B cell (primary cell): ENCODE measurements at regions not wholly inside any gene's neighbourhood (a gene's known extent, or its start where the extent isn't known, plus 50 kb on each side); places are given as distances from the start of the nearest gene placed in this dataset.
"Not testable (repeated sequence)": the region's sequence is repeated elsewhere in the genome, so short reads cannot be mapped to it uniquely, and the experiment has no call there.

Source experiments
- ATAC-seq: fragments of 200-7000 bp; cut with Tn5 transposase; one replicate; pipeline ENCODE4 v1.10.0; 2021; ENCODE audit warnings: low read depth, mild to moderate bottlenecking, moderate number of reproducible peaks, moderate library complexity
- CTCF ChIA-PET: fragments of 350-600 bp; sonication (Branson Sonifier 250); formaldehyde crosslinking; loops from one replicate; lab custom pipeline; 2021; ENCODE audit warnings: antibody characterized with exemption, inconsistent platforms; lab: Charles Lee
- POLR2A ChIA-PET: fragments of 350-600 bp; sonication (Branson Sonifier 250); formaldehyde crosslinking; loops from one replicate; lab custom pipeline; 2021; ENCODE audit warnings: antibody characterized with exemption; lab: Charles Lee
- DNase-seq: peaks from one replicate; pipeline ENCODE4 v3.0.0; 2013
- H2AFZ ChIP-seq: 2 replicates; pipeline ENCODE4 v1.6.1; 2012; ENCODE audit warnings: mild to moderate bottlenecking, low read depth, low read length; ENCODE audit not compliant: insufficient read depth, poor library complexity, severe bottlenecking
- H3K27ac ChIP-seq, 2 donors: 1 replicate in 1 of 2; 2 replicates in 1 of 2; pipeline ENCODE4 v1.5.1; 2012 to 2013; ENCODE audit warnings: low read length in 2 of 2, mild to moderate bottlenecking in 2 of 2, moderate library complexity in 1 of 2
- H3K27me3 ChIP-seq, 4 experiments: fragments of 200-600 bp in 1 of 4; sonication (generic) in 1 of 4; replicated peaks in 1 of 4; 1 replicate in 2 of 4; 2 replicates in 2 of 4; pipeline versions ENCODE4 v1.6.1 to v1.7.0; 2013 to 2016; ENCODE audit warnings: low read length in 3 of 4, mild to moderate bottlenecking in 2 of 4, mixed read lengths in 1 of 4, moderate library complexity in 1 of 4; ENCODE audit not compliant: insufficient read depth in 4 of 4, control insufficient read depth in 3 of 4; ENCODE audit errors: control extremely low read depth in 1 of 4
- H3K36me3 ChIP-seq, 2 experiments: replicated peaks in 1 of 2; 1 replicate in 1 of 2; 2 replicates in 1 of 2; pipeline versions ENCODE4 v1.6.1 to v1.7.1; 2013; ENCODE audit warnings: low read length in 1 of 2; ENCODE audit not compliant: insufficient read depth in 2 of 2, control insufficient read depth in 1 of 2; ENCODE audit errors: control extremely low read depth in 1 of 2, extremely low read depth in 1 of 2
- H3K4me1 ChIP-seq, 2 donors: fragments of 200-600 bp in 1 of 2; sonication (generic) in 1 of 2; 1 replicate in 1 of 2; 2 replicates in 1 of 2; pipeline versions ENCODE4 v1.5.1 to v1.6.1; 2013 to 2017; ENCODE audit warnings: low read length in 2 of 2; ENCODE audit not compliant: control insufficient read depth in 2 of 2, insufficient read depth in 2 of 2
- H3K4me2 ChIP-seq: replicated peaks from 2 replicates; pipeline ENCODE3; 2012; ENCODE audit warnings: mild to moderate bottlenecking, low read depth, low read length; ENCODE audit not compliant: poor library complexity, severe bottlenecking
- H3K4me3 ChIP-seq, 5 experiments: fragments of 200-600 bp in 1 of 5; sonication (generic) in 1 of 5; 1 replicate in 3 of 5; 2 replicates in 2 of 5; pipeline versions ENCODE4 v1.5.1 to v1.7.0; 2011 to 2016; ENCODE audit warnings: low read length in 4 of 5, mild to moderate bottlenecking in 4 of 5, low read depth in 2 of 5, control low read depth in 1 of 5, moderate library complexity in 1 of 5; ENCODE audit not compliant: insufficient read depth in 1 of 5; ENCODE audit errors: control extremely low read depth in 1 of 5, extremely low read depth in 1 of 5
- H3K79me2 ChIP-seq: fragments of 200-600 bp; sonication (generic); one replicate; pipeline ENCODE4 v1.6.0; 2016; ENCODE audit warnings: low read length; ENCODE audit not compliant: control insufficient read depth, insufficient read depth
- H3K9ac ChIP-seq: fragments of 200-600 bp; sonication (generic); 2 replicates; pipeline ENCODE4 v1.6.1; 2017; ENCODE audit warnings: mild to moderate bottlenecking, low read length, moderate library complexity
- H3K9me3 ChIP-seq, 3 donors: one replicate each; pipeline versions ENCODE4 v1.6.1 to v1.7.1; 2013; ENCODE audit warnings: low read length in 2 of 3; ENCODE audit not compliant: control insufficient read depth in 2 of 3, insufficient read depth in 1 of 3; ENCODE audit errors: control extremely low read depth in 1 of 3
- H4K20me1 ChIP-seq: 2 replicates; pipeline ENCODE4 v1.6.0; 2012; ENCODE audit warnings: mild to moderate bottlenecking, low read length; ENCODE audit not compliant: insufficient read depth, control insufficient read depth, poor library complexity, severe bottlenecking
- H3K27ac Mint-ChIP-seq: one replicate; pipeline ENCODE4 v1.8.0; 2021; ENCODE audit warnings: mixed read lengths
- H3K27me3 Mint-ChIP-seq: one replicate; pipeline ENCODE4 v1.8.0; 2021; ENCODE audit warnings: mixed read lengths
- H3K4me1 Mint-ChIP-seq: one replicate; pipeline ENCODE4 v1.8.0; 2021; ENCODE audit warnings: mixed read lengths
- H3K4me3 Mint-ChIP-seq: one replicate; pipeline ENCODE4 v1.8.0; 2021; ENCODE audit warnings: mixed read lengths
- H3K9me3 Mint-ChIP-seq: one replicate; pipeline ENCODE4 v1.8.0; 2022; ENCODE audit warnings: mixed read lengths; ENCODE audit not compliant: insufficient read depth
- CTCF ChIP-seq: fragments of 200-600 bp; IDR thresholded peaks from one replicate; pipeline ENCODE4 v1.8.0; 2022; ENCODE audit warnings: antibody characterized with exemption, mild to moderate bottlenecking
- EZH2 ChIP-seq: IDR thresholded peaks from 2 replicates; pipeline ENCODE4 v1.6.1; 2012; ENCODE audit warnings: borderline replicate concordance, low read depth, mild to moderate bottlenecking, moderate library complexity, low read length; ENCODE audit not compliant: insufficient read depth, poor library complexity, severe bottlenecking
- WGBS: methylation state at CpG from one replicate; pipeline ENCODE4 v1.1.5; 2013; ENCODE audit warnings: missing lambda C conversion rate; ENCODE audit not compliant: insufficient coverage; 5-methylcytosine and 5-hydroxymethylcytosine counted together
- intact Hi-C: fragments of 100-400 bp; cut with micrococcal nuclease; formaldehyde crosslinking; loops from one replicate; pipeline ENCODE4 v1.10.0; 2022

GRCh38 chr20:25984933-25985332 lies 288.3 kb upstream of the ZNF337 start:
- Histone ChIP-seq H3K4me3 (peak overlapping the region in 2 of 5 experiments; percentile 11 to 28), H3K27ac (no peak overlapping the region), H3K27me3 (peaks cover 0 to 2% (median 0%) of the 10 kb centered on the region in 4 experiments), H3K36me3 (no peaks in the 10 kb centered on the region), H3K79me2 (no peaks in the 10 kb centered on the region), H3K4me1 (peaks cover 0 to 3% of the 10 kb centered on the region in 2 donors), H3K9me3 (no peaks in the 10 kb centered on the region), H4K20me1 (no peaks in the 10 kb centered on the region), H2AFZ (peak overlapping the region; percentile 49), H3K4me2 (peak overlapping the region; percentile 45), H3K9ac (peak overlapping the region; percentile 20)
- H3K9me3 Mint-ChIP-seq, result no peaks in the 10 kb centered on the region
- intact Hi-C loops, result no loop called here
- POLR2A ChIA-PET, result no interaction called here
- 34% methylated on average over 27 of the region's 27 CpGs for WGBS
- H3K27ac Mint-ChIP-seq, result no peak overlapping the region
- peaks cover 7% of the 10 kb centered on the region for H3K4me1 Mint-ChIP-seq
- CTCF ChIA-PET, result no interaction called here
- H3K4me3 Mint-ChIP-seq, result no peak overlapping the region
- no peak for ATAC-seq
- H3K27me3 Mint-ChIP-seq, result no peaks in the 10 kb centered on the region
- TF ChIP-seq EZH2 (no peak), CTCF (no peak)
- peak; percentile 41 for DNase-seq

GRCh38 chr20:25982701-25983100 lies 286.0 kb upstream of the ZNF337 start:
- ATAC-seq, DNase-seq, H3K36me3 ChIP-seq, H3K4me1 Mint-ChIP-seq, POLR2A ChIA-PET, H3K27me3 Mint-ChIP-seq, H3K4me3 ChIP-seq, intact Hi-C loops, H3K9ac ChIP-seq, H3K4me3 Mint-ChIP-seq, H2AFZ ChIP-seq, H4K20me1 ChIP-seq, H3K27ac ChIP-seq, H3K9me3 Mint-ChIP-seq, H3K4me1 ChIP-seq, H3K27ac Mint-ChIP-seq, H3K4me2 ChIP-seq, H3K79me2 ChIP-seq, H3K9me3 ChIP-seq, CTCF ChIA-PET, H3K27me3 ChIP-seq: not testable (repeated sequence)

DNA sequence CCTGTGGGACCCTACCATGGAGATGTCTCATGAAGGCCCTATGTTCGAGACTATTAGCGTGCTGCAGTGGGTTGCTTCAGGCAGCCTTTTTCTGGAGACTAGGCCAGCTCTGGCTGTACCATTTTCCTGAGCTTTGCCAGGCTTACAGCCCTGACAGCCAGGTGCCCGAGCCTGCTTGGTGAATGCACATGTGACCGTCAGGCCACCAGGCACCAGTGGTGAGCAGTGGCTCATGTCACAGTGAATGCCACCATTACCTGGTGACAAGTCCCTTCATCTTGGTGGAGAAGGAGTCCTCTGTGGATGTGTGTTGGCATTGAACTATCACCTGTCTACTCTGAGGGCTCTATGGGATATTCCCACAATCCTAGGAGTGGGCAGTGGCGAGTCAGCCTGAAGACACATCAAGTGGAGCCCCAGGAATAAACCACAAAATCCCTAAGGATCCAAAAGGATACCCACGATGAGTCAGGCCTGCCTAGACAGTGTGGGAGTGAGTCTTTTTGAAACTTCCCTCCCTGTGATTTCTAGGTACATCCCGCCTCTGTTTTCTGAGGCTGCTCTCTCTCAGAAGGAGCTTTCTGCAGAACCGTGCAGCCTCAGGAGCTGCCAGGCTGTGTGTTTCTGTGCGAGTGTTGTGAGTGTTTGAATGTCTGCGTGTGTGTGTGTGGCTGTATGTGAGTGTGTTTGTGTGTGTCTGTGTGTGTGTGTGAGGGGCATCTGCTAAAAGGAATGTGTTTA lies 282.0 kb upstream of the ZNF337 start:
- H3K4me2 ChIP-seq, H3K27me3 ChIP-seq, H4K20me1 ChIP-seq, H3K79me2 ChIP-seq, H3K4me1 ChIP-seq, ATAC-seq, H3K9ac ChIP-seq, H2AFZ ChIP-seq, DNase-seq, H3K27me3 Mint-ChIP-seq, CTCF ChIA-PET, H3K27ac ChIP-seq, POLR2A ChIA-PET, H3K27ac Mint-ChIP-seq, H3K9me3 Mint-ChIP-seq, H3K4me3 Mint-ChIP-seq, H3K4me3 ChIP-seq, intact Hi-C loops, H3K36me3 ChIP-seq, H3K9me3 ChIP-seq, H3K4me1 Mint-ChIP-seq: not testable (repeated sequence)
- 97% methylated on average over 6 of the region's 10 CpGs for WGBS
